Progenitor cell of endocrine pancreas (in vitro differentiated cells): ENCODE measurements at regions not wholly inside any gene's neighbourhood (a gene's known extent, or its start where the extent isn't known, plus 50 kb on each side); places are given as distances from the start of the nearest gene placed in this dataset.

Experiments used
- DNase-seq: peaks from one replicate; pipeline ENCODE4 v3.0.0; 2021; ENCODE audit warnings: low spot score; ENCODE audit not compliant: unreplicated experiment
- H3K27ac Mint-ChIP-seq: 2 replicates; pipeline ENCODE4 v1.8.0; 2021; ENCODE audit warnings: mild to moderate bottlenecking, moderate library complexity, mixed read lengths
- H3K27me3 Mint-ChIP-seq: 2 replicates; pipeline ENCODE4 v1.8.0; 2021; ENCODE audit warnings: mixed read lengths
- H3K36me3 Mint-ChIP-seq: 2 replicates; pipeline ENCODE4 v1.8.0; 2022; ENCODE audit warnings: mixed read lengths; ENCODE audit not compliant: insufficient read depth
- H3K4me1 Mint-ChIP-seq: 2 replicates; pipeline ENCODE4 v1.8.0; 2021; ENCODE audit warnings: low read depth, mixed read lengths
- H3K4me3 Mint-ChIP-seq: 2 replicates; pipeline ENCODE4 v1.8.0; 2021; ENCODE audit warnings: low read depth, mild to moderate bottlenecking, moderate library complexity, mixed read lengths
- H3K9me3 Mint-ChIP-seq: 2 replicates; pipeline ENCODE4 v1.8.0; 2021; ENCODE audit warnings: low read depth, mixed read lengths
- CTCF ChIP-seq: fragments of 200-600 bp; sonication (generic); IDR thresholded peaks from one replicate; pipeline ENCODE4 v1.5.0; 2021; ENCODE audit warnings: antibody characterized with exemption, mild to moderate bottlenecking; ENCODE audit not compliant: unreplicated experiment

DNA sequence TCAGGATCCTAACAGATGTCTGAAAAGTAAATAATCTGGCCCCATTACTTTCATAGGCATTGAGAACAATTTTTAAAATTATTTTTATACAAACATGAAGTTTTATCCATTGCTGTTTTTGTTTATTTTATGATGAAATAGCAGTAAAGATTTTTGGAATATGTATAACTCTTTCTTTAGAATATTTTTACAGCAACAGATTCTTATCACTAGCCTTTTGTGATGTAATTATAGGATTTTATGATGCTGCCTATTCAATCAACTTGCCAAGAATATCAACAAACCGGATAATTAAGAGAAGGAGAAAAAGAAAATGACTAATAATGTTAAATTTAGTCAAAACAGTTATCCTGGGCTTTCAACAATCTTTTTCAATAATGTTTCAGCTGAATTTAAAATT is 386.3 kb downstream of the ZIC1 start:
- TF ChIP-seq CTCF: no peak
- Mint-ChIP-seq H3K4me3 (no peak overlapping the region), H3K36me3 (no peaks in the 10 kb centered on the region), H3K27me3 (no peaks in the 10 kb centered on the region), H3K27ac (no peak overlapping the region), H3K4me1 (no peaks in the 10 kb centered on the region), H3K9me3 (no peaks in the 10 kb centered on the region)
- DNase-seq: no peak

DNA sequence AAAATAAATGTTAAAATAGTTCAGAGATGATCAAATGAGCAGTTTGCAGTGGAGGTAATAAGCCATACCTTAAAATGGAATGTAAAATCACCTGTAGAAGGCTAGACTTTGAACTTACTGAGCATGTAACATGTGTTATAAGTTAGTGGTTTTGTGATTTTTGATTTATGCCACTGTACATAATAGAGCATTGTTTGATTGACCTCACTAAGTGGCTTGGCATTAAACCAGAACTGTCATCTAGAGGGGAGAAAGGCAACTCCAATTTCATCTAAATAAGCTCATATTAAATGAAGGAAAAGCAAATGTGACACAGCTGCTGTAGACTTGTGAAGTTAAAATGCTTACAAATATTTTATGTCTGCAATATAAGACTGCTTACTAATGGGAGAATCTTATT is 387.9 kb downstream of the ZIC1 start:
- Mint-ChIP-seq H3K27me3 (no peaks in the 10 kb centered on the region), H3K4me1 (peaks cover 1% of the 10 kb centered on the region), H3K4me3 (no peak overlapping the region), H3K27ac (no peak overlapping the region), H3K9me3 (peaks cover 3% of the 10 kb centered on the region), H3K36me3 (no peaks in the 10 kb centered on the region)
- no peak for TF ChIP-seq CTCF
- DNase-seq: no peak

DNA sequence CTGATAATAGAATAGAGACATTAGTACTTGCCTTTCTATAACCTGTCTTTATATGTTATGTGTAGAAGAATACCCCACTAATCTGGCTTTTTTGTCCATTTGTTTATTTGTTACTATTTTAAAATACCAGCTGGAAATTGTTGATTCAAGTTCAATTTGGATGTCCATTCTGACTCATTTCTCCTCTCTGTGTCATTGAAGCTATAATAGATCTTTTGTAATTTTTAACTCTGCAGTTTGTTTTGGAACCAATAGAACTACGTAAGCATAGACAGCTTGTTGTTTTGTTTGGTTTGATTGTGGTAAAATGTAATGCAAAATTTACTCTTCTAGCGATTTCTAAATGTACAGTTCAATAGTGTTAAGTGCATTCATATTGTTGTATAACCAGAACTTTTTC is 390.4 kb downstream of the ZIC1 start:
- peaks cover 1% of the 10 kb centered on the region for H3K4me1 Mint-ChIP-seq
- peaks cover 3% of the 10 kb centered on the region for H3K9me3 Mint-ChIP-seq
- no peak overlapping the region for H3K4me3 Mint-ChIP-seq
- DNase-seq: no peak
- no peaks in the 10 kb centered on the region for H3K27me3 Mint-ChIP-seq
- TF ChIP-seq CTCF: no peak
- H3K27ac Mint-ChIP-seq: no peak overlapping the region
- H3K36me3 Mint-ChIP-seq: no peaks in the 10 kb centered on the region

DNA sequence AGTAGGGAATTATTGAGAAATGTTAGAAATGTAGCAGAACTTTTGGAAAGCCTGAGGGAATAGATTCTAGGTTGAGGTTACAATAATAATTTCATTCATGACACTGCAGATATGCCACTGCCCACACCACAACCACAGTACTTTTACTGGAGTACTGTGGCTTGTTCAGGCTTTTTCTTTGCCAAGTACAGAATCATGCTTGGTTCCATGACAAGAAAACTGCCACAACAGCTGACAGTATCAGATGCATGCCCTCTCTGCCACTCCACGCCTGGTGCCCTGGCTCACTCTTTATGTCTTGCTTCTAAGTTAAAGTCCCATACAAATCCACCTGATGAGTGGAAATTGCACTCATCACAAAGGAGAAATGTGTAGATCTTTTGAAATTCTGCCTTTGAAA is 398.6 kb downstream of the ZIC1 start:
- no peak overlapping the region for H3K27ac Mint-ChIP-seq
- H3K27me3 Mint-ChIP-seq: no peaks in the 10 kb centered on the region

DNA sequence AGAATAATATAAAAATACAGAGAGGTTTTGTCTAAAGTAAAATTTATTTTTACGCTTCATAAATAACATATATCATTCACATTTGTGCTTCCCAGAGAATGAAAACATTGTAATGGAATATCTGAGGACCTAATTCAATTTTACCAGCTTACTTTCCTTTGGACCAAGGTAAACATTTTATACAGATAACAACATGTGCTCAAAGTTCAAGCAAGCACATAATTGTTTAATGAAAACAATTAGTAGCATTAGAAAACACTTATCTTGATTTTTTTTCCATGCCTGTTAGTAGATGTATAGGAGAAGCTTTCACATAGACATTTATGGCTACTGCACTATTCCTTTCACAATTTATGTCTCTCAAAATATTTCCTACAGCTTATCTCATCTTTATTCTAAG is 400.0 kb downstream of the ZIC1 start:
- Mint-ChIP-seq H3K36me3 (no peaks in the 10 kb centered on the region), H3K4me3 (no peak overlapping the region), H3K27me3 (no peaks in the 10 kb centered on the region), H3K4me1 (no peaks in the 10 kb centered on the region), H3K27ac (no peak overlapping the region), H3K9me3 (no peaks in the 10 kb centered on the region)
- no peak for DNase-seq
- no peak for TF ChIP-seq CTCF

More for the DNA sequence above, 398.6 kb downstream of the ZIC1 start:
- TF ChIP-seq CTCF: no peak
- Mint-ChIP-seq H3K4me3 (no peak overlapping the region), H3K4me1 (no peaks in the 10 kb centered on the region), H3K9me3 (no peaks in the 10 kb centered on the region), H3K36me3 (no peaks in the 10 kb centered on the region)
- no peak for DNase-seq
